WTC11 (cell line): ENCODE measurements at regions not wholly inside any gene's neighbourhood (a gene's known extent, or its start where the extent isn't known, plus 50 kb on each side); places are given as distances from the start of the nearest gene placed in this dataset.

Source experiments
- ATAC-seq: fragments of 200-7000 bp; cut with Tn5 transposase; 2 replicates; pipeline ENCODE4 v1.10.0; 2021; ENCODE audit warnings: mild to moderate bottlenecking, moderate library complexity
- CTCF ChIA-PET: fragments of 300-600 bp; sonication (Branson Sonifier 250); formaldehyde crosslinking; loops from one replicate; lab custom pipeline; 2021; ENCODE audit warnings: antibody characterized with exemption; lab: Charles Lee
- POLR2A ChIA-PET: fragments of 350-600 bp; sonication (Branson Sonifier 250); formaldehyde crosslinking; loops from one replicate; lab custom pipeline; 2021; ENCODE audit warnings: antibody characterized with exemption; lab: Charles Lee
- DNase-seq: peaks from one replicate; pipeline ENCODE4 v3.0.0; 2021; ENCODE audit warnings: low spot score
- H3K27ac Mint-ChIP-seq: 2 replicates; pipeline ENCODE4 v1.8.0; 2021; ENCODE audit warnings: mixed read lengths
- H3K27me3 Mint-ChIP-seq: 2 replicates; pipeline ENCODE4 v1.8.0; 2021; ENCODE audit warnings: low read depth, mild to moderate bottlenecking, moderate library complexity, mixed read lengths
- H3K36me3 Mint-ChIP-seq: 2 replicates; pipeline ENCODE4 v1.8.0; 2021; ENCODE audit warnings: mixed read lengths
- H3K4me1 Mint-ChIP-seq: 2 replicates; pipeline ENCODE4 v1.8.0; 2022; ENCODE audit warnings: mixed read lengths
- H3K4me3 Mint-ChIP-seq: 2 replicates; pipeline ENCODE4 v1.8.0; 2021; ENCODE audit warnings: mild to moderate bottlenecking, moderate library complexity, mixed read lengths
- H3K9me3 Mint-ChIP-seq: 2 replicates; pipeline ENCODE4 v1.8.0; 2021; ENCODE audit warnings: mixed read lengths
- CBFB ChIP-seq: sonication (generic); formaldehyde crosslinking; IDR thresholded peaks from 2 replicates; pipeline ENCODE4 v1.8.1; 2022; ENCODE audit warnings: mild to moderate bottlenecking, low read depth, missing genetic modification reagents
- EMX1 ChIP-seq: fragments of 250-450 bp; sonication (Bioruptor Pico); IDR thresholded peaks from 2 replicates; pipeline ENCODE4 v1.8.0; 2021; ENCODE audit warnings: mild to moderate bottlenecking
- ETV6 ChIP-seq: sonication (generic); formaldehyde crosslinking; IDR thresholded peaks from 2 replicates; pipeline ENCODE4 v1.8.1; 2022; ENCODE audit warnings: mild to moderate bottlenecking, missing genetic modification reagents
- GTF2I ChIP-seq: fragments of 250-450 bp; sonication (Bioruptor Pico); conservative IDR thresholded peaks from 2 replicates; pipeline ENCODE4 v1.4.0; 2021; ENCODE audit warnings: mild to moderate bottlenecking
- IRF2 ChIP-seq: sonication (generic); formaldehyde crosslinking; IDR thresholded peaks from 2 replicates; pipeline ENCODE4 v1.8.0; 2022; ENCODE audit warnings: low read depth, missing genetic modification reagents, borderline replicate concordance
- KAT7 ChIP-seq: sonication (generic); formaldehyde crosslinking; IDR thresholded peaks from 2 replicates; pipeline ENCODE4 v1.8.1; 2023; ENCODE audit warnings: missing genetic modification reagents, mild to moderate bottlenecking, borderline replicate concordance
- NR2C2 ChIP-seq: sonication (generic); formaldehyde crosslinking; IDR thresholded peaks from 2 replicates; pipeline ENCODE4 v1.8.0; 2022; ENCODE audit warnings: mild to moderate bottlenecking, missing genetic modification reagents
- SMAD3 ChIP-seq: sonication (generic); formaldehyde crosslinking; IDR thresholded peaks from 2 replicates; pipeline ENCODE4 v1.8.0; 2022; ENCODE audit warnings: missing genetic modification reagents, mild to moderate bottlenecking, borderline replicate concordance
- ZBTB21 ChIP-seq: sonication (generic); formaldehyde crosslinking; IDR thresholded peaks from 2 replicates; pipeline ENCODE4 v1.8.1; 2023; ENCODE audit warnings: mild to moderate bottlenecking, missing genetic modification reagents, borderline replicate concordance
- ZNF317 ChIP-seq: sonication (generic); formaldehyde crosslinking; IDR thresholded peaks from 2 replicates; pipeline ENCODE4 v1.8.1; 2023; ENCODE audit warnings: low read depth, mild to moderate bottlenecking, moderate library complexity, missing genetic modification reagents, borderline replicate concordance
- TF ChIP-seq, protein P1 (sequence below): sonication (generic); formaldehyde crosslinking; conservative IDR thresholded peaks from 2 replicates; pipeline ENCODE4 v1.8.1; 2022; ENCODE audit warnings: mild to moderate bottlenecking, missing genetic modification reagents
- TF ChIP-seq, protein P2 (sequence below): sonication (generic); formaldehyde crosslinking; IDR thresholded peaks from 2 replicates; pipeline ENCODE4 v1.8.1; 2023; ENCODE audit warnings: mild to moderate bottlenecking, missing genetic modification reagents, borderline replicate concordance
- TF ChIP-seq, protein P3 (sequence below): sonication (generic); formaldehyde crosslinking; IDR thresholded peaks from 2 replicates; pipeline ENCODE4 v1.8.1; 2022; ENCODE audit warnings: low read depth, mild to moderate bottlenecking, moderate library complexity, missing genetic modification reagents, borderline replicate concordance
- TF ChIP-seq, protein P4 (sequence below): sonication (generic); formaldehyde crosslinking; conservative IDR thresholded peaks from 2 replicates; pipeline ENCODE4 v1.8.1; 2023; ENCODE audit warnings: mild to moderate bottlenecking, low read depth, missing genetic modification reagents, moderate library complexity
- TF ChIP-seq, protein P5 (sequence below): sonication (generic); formaldehyde crosslinking; IDR thresholded peaks from 2 replicates; pipeline ENCODE4 v1.8.0; 2023; ENCODE audit warnings: mild to moderate bottlenecking, missing genetic modification reagents
- TF ChIP-seq, protein P6 (sequence below): fragments of 250-450 bp; sonication (Bioruptor Pico); IDR thresholded peaks from 2 replicates; pipeline ENCODE4 v1.9.0; 2021; ENCODE audit warnings: mild to moderate bottlenecking
- TF ChIP-seq, protein P7 (sequence below): fragments of 250-450 bp; sonication (Bioruptor Pico); IDR thresholded peaks from 2 replicates; pipeline ENCODE4 v1.9.0; 2021; ENCODE audit warnings: mild to moderate bottlenecking, borderline replicate concordance

DNA sequence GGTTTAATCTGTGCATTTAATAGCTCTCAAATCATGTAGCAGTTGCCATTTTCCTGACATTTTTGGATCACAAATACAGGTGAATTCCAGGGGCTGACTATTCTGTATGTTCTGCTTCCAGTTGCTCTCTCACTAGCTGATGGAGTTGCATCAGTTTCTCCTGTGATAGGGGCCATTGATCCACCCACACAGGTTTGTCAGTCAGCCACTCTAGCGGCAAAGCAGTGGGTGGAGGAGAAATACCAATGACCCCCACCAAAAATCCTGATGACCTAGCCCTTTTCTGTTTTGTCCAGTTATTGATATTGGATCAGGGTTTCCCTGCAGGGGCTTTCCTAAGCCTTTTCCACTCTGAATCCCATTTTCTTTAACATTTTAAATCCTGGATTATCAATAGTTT, 72.3 kb upstream of the BTN3A2 start:
- H3K27me3 Mint-ChIP-seq, result no peaks in the 10 kb centered on the region; the same call in 1 of the 2 replicates
- POLR2A ChIA-PET, result interaction anchor here (0.6 kb wide), 1 partner anchor 189 kb away, joined by 7 read pairs; a partner anchor contains a TSS

DNA sequence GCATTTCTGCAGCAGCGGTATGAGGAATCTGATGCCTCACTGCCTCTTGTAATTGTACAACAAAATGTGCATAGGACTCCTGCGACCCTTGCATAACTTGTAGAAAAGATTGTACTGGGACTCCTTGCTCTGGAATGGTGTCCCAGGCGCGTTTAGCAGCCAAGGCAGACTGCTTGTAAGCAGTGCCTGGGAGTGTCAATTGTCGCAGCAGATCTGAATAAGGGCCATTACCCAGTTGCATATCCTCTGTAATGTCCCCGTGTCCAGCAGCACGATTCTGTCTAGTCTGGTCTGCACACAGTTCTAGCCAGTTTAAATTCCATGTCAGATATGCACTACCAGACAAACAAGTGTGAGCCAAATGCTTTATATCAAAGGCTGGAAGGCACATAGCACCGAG, 70.7 kb upstream of the BTN3A2 start:
- no peak overlapping the region for H3K27ac Mint-ChIP-seq
- ChIA-PET POLR2A (no interaction called here), CTCF (interaction anchor here (0.7 kb wide), 1 partner anchor 11 kb away, joined by 3 read pairs; no protein-coding TSS in a partner anchor)
- no peaks in the 10 kb centered on the region; the same call in 1 of the 2 replicates for H3K36me3 Mint-ChIP-seq
- no peaks in the 10 kb centered on the region; the same call in 1 of the 2 replicates for H3K27me3 Mint-ChIP-seq
- no peak overlapping the region for H3K4me3 Mint-ChIP-seq
- H3K4me1 Mint-ChIP-seq, result peaks cover 8% of the 10 kb centered on the region; the same call in 1 of the 2 replicates
- peaks cover 2% of the 10 kb centered on the region; the same call in 1 of the 2 replicates for H3K9me3 Mint-ChIP-seq
- no peak for ATAC-seq
- DNase-seq, result no peak
- TF ChIP-seq, protein P1, sequence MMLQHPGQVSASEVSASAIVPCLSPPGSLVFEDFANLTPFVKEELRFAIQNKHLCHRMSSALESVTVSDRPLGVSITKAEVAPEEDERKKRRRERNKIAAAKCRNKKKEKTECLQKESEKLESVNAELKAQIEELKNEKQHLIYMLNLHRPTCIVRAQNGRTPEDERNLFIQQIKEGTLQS (CRISPR knock-in tag), result no peak
- TF ChIP-seq ZNF317 (no peak), EMX1 (CRISPR knock-in tag) (no peak), ETV6 (CRISPR knock-in tag) (no peak), GTF2I (CRISPR knock-in tag) (no peak), CBFB (no peak), IRF2 (no peak)
- TF ChIP-seq, protein P2, sequence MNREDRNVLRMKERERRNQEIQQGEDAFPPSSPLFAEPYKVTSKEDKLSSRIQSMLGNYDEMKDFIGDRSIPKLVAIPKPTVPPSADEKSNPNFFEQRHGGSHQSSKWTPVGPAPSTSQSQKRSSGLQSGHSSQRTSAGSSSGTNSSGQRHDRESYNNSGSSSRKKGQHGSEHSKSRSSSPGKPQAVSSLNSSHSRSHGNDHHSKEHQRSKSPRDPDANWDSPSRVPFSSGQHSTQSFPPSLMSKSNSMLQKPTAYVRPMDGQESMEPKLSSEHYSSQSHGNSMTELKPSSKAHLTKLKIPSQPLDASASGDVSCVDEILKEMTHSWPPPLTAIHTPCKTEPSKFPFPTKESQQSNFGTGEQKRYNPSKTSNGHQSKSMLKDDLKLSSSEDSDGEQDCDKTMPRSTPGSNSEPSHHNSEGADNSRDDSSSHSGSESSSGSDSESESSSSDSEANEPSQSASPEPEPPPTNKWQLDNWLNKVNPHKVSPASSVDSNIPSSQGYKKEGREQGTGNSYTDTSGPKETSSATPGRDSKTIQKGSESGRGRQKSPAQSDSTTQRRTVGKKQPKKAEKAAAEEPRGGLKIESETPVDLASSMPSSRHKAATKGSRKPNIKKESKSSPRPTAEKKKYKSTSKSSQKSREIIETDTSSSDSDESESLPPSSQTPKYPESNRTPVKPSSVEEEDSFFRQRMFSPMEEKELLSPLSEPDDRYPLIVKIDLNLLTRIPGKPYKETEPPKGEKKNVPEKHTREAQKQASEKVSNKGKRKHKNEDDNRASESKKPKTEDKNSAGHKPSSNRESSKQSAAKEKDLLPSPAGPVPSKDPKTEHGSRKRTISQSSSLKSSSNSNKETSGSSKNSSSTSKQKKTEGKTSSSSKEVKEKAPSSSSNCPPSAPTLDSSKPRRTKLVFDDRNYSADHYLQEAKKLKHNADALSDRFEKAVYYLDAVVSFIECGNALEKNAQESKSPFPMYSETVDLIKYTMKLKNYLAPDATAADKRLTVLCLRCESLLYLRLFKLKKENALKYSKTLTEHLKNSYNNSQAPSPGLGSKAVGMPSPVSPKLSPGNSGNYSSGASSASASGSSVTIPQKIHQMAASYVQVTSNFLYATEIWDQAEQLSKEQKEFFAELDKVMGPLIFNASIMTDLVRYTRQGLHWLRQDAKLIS (CRISPR knock-in tag), result no peak
- TF ChIP-seq, protein P3, sequence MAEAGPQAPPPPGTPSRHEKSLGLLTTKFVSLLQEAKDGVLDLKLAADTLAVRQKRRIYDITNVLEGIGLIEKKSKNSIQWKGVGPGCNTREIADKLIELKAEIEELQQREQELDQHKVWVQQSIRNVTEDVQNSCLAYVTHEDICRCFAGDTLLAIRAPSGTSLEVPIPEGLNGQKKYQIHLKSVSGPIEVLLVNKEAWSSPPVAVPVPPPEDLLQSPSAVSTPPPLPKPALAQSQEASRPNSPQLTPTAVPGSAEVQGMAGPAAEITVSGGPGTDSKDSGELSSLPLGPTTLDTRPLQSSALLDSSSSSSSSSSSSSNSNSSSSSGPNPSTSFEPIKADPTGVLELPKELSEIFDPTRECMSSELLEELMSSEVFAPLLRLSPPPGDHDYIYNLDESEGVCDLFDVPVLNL, result no peak
- TF ChIP-seq, protein P4, sequence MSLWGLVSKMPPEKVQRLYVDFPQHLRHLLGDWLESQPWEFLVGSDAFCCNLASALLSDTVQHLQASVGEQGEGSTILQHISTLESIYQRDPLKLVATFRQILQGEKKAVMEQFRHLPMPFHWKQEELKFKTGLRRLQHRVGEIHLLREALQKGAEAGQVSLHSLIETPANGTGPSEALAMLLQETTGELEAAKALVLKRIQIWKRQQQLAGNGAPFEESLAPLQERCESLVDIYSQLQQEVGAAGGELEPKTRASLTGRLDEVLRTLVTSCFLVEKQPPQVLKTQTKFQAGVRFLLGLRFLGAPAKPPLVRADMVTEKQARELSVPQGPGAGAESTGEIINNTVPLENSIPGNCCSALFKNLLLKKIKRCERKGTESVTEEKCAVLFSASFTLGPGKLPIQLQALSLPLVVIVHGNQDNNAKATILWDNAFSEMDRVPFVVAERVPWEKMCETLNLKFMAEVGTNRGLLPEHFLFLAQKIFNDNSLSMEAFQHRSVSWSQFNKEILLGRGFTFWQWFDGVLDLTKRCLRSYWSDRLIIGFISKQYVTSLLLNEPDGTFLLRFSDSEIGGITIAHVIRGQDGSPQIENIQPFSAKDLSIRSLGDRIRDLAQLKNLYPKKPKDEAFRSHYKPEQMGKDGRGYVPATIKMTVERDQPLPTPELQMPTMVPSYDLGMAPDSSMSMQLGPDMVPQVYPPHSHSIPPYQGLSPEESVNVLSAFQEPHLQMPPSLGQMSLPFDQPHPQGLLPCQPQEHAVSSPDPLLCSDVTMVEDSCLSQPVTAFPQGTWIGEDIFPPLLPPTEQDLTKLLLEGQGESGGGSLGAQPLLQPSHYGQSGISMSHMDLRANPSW (CRISPR knock-in tag), result no peak
- TF ChIP-seq, protein P5, sequence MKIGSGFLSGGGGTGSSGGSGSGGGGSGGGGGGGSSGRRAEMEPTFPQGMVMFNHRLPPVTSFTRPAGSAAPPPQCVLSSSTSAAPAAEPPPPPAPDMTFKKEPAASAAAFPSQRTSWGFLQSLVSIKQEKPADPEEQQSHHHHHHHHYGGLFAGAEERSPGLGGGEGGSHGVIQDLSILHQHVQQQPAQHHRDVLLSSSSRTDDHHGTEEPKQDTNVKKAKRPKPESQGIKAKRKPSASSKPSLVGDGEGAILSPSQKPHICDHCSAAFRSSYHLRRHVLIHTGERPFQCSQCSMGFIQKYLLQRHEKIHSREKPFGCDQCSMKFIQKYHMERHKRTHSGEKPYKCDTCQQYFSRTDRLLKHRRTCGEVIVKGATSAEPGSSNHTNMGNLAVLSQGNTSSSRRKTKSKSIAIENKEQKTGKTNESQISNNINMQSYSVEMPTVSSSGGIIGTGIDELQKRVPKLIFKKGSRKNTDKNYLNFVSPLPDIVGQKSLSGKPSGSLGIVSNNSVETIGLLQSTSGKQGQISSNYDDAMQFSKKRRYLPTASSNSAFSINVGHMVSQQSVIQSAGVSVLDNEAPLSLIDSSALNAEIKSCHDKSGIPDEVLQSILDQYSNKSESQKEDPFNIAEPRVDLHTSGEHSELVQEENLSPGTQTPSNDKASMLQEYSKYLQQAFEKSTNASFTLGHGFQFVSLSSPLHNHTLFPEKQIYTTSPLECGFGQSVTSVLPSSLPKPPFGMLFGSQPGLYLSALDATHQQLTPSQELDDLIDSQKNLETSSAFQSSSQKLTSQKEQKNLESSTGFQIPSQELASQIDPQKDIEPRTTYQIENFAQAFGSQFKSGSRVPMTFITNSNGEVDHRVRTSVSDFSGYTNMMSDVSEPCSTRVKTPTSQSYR (CRISPR knock-in tag), result no peak

More for the DNA sequence above, 72.3 kb upstream of the BTN3A2 start:
- H3K36me3 Mint-ChIP-seq, result peaks cover 7% of the 10 kb centered on the region
- no peak for TF ChIP-seq ZBTB21
- TF ChIP-seq KAT7 (CRISPR knock-in tag), result no peak
- TF ChIP-seq, protein P6, sequence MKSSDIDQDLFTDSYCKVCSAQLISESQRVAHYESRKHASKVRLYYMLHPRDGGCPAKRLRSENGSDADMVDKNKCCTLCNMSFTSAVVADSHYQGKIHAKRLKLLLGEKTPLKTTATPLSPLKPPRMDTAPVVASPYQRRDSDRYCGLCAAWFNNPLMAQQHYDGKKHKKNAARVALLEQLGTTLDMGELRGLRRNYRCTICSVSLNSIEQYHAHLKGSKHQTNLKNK, result no peak
- TF ChIP-seq, protein P7, sequence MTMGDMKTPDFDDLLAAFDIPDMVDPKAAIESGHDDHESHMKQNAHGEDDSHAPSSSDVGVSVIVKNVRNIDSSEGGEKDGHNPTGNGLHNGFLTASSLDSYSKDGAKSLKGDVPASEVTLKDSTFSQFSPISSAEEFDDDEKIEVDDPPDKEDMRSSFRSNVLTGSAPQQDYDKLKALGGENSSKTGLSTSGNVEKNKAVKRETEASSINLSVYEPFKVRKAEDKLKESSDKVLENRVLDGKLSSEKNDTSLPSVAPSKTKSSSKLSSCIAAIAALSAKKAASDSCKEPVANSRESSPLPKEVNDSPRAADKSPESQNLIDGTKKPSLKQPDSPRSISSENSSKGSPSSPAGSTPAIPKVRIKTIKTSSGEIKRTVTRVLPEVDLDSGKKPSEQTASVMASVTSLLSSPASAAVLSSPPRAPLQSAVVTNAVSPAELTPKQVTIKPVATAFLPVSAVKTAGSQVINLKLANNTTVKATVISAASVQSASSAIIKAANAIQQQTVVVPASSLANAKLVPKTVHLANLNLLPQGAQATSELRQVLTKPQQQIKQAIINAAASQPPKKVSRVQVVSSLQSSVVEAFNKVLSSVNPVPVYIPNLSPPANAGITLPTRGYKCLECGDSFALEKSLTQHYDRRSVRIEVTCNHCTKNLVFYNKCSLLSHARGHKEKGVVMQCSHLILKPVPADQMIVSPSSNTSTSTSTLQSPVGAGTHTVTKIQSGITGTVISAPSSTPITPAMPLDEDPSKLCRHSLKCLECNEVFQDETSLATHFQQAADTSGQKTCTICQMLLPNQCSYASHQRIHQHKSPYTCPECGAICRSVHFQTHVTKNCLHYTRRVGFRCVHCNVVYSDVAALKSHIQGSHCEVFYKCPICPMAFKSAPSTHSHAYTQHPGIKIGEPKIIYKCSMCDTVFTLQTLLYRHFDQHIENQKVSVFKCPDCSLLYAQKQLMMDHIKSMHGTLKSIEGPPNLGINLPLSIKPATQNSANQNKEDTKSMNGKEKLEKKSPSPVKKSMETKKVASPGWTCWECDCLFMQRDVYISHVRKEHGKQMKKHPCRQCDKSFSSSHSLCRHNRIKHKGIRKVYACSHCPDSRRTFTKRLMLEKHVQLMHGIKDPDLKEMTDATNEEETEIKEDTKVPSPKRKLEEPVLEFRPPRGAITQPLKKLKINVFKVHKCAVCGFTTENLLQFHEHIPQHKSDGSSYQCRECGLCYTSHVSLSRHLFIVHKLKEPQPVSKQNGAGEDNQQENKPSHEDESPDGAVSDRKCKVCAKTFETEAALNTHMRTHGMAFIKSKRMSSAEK, result no peak
- TF ChIP-seq NR2C2 (CRISPR knock-in tag), result no peak
- no peak for TF ChIP-seq SMAD3 (CRISPR knock-in tag)
- TF ChIP-seq, all 79 proteins: peak for 0
- ATAC-seq, result no peak
- Mint-ChIP-seq H3K4me3 (no peak overlapping the region), H3K27ac (no peak overlapping the region), H3K4me1 (peaks cover 8% of the 10 kb centered on the region; the same call in 1 of the 2 replicates), H3K9me3 (peaks cover 18% of the 10 kb centered on the region)
- DNase-seq, result no peak
- CTCF ChIA-PET, result no interaction called here
